Hepatocyte (in vitro differentiated cells): ENCODE measurements at regions not wholly inside any gene's neighbourhood (a gene's known extent, or its start where the extent isn't known, plus 50 kb on each side); places are given as distances from the start of the nearest gene placed in this dataset.

ENCODE experiments used
- DNase-seq: peaks from one replicate; pipeline ENCODE4 v3.0.0-alpha.2; 2016; ENCODE audit warnings: low spot score
- H2AFZ ChIP-seq: fragments of 200-600 bp; sonication (generic); 2 replicates; pipeline ENCODE4 v1.6.0; 2016; ENCODE audit warnings: antibody characterized with exemption, mild to moderate bottlenecking
- H3K27ac ChIP-seq: fragments of 200-600 bp; sonication (generic); 2 replicates; pipeline ENCODE4 v1.5.1; 2016; ENCODE audit warnings: mild to moderate bottlenecking
- H3K27me3 ChIP-seq: fragments of 200-600 bp; sonication (generic); 2 replicates; pipeline ENCODE4 v1.6.1; 2016
- H3K36me3 ChIP-seq: fragments of 200-600 bp; sonication (generic); replicated peaks from 2 replicates; pipeline ENCODE4 v1.5.1; 2016; ENCODE audit warnings: low read depth; ENCODE audit not compliant: insufficient read depth
- H3K4me1 ChIP-seq: fragments of 200-600 bp; sonication (generic); 2 replicates; pipeline ENCODE4 v1.5.1; 2016; ENCODE audit warnings: mild to moderate bottlenecking, moderate library complexity; ENCODE audit not compliant: insufficient read depth
- H3K4me2 ChIP-seq: fragments of 200-600 bp; sonication (generic); 2 replicates; pipeline ENCODE4 v1.6.0; 2016
- H3K4me3 ChIP-seq: fragments of 200-600 bp; sonication (generic); 2 replicates; pipeline ENCODE4 v1.5.1; 2016; ENCODE audit warnings: mild to moderate bottlenecking
- H3K79me2 ChIP-seq: fragments of 200-600 bp; sonication (generic); 2 replicates; pipeline ENCODE4 v1.6.0; 2017; ENCODE audit warnings: mild to moderate bottlenecking
- H3K9me2 ChIP-seq: fragments of 200-600 bp; sonication (generic); replicated peaks from 2 replicates; pipeline ENCODE4 v1.6.0; 2017; ENCODE audit warnings: mild to moderate bottlenecking; ENCODE audit not compliant: insufficient read depth
- H3K9me3 ChIP-seq: fragments of 200-600 bp; sonication (generic); 2 replicates; pipeline ENCODE4 v1.5.1; 2016; ENCODE audit warnings: low read depth, mild to moderate bottlenecking
- H4K20me1 ChIP-seq: fragments of 200-600 bp; sonication (generic); 2 replicates; pipeline ENCODE4 v1.6.0; 2016; ENCODE audit warnings: mild to moderate bottlenecking; ENCODE audit not compliant: insufficient read depth, poor library complexity, severe bottlenecking
- CTCF ChIP-seq: fragments of 200-600 bp; sonication (generic); IDR thresholded peaks from 2 replicates; pipeline ENCODE4 v1.5.1; 2016; ENCODE audit warnings: antibody characterized with exemption, mild to moderate bottlenecking; ENCODE audit not compliant: poor library complexity
- EZH2 ChIP-seq: fragments of 200-600 bp; sonication (generic); IDR thresholded peaks from 2 replicates; pipeline ENCODE4 v1.6.1; 2016; ENCODE audit warnings: antibody characterized with exemption, mild to moderate bottlenecking, borderline replicate concordance
- EZH2phosphoT487 ChIP-seq: fragments of 200-600 bp; sonication (generic); IDR thresholded peaks from one replicate; pipeline ENCODE4 v1.6.1; 2018; ENCODE audit warnings: antibody characterized with exemption, mild to moderate bottlenecking, low read depth, moderate library complexity; ENCODE audit not compliant: unreplicated experiment, severe bottlenecking
- WGBS: methylation state at CpG from one replicate; pipeline ENCODE4 v1.1.6; 2016; ENCODE audit warnings: low lambda C conversion rate; ENCODE audit errors: missing lambda C conversion rate; 5-methylcytosine and 5-hydroxymethylcytosine counted together

GRCh38 chr6:144847916-144848315, 562.8 kb downstream of the UTRN start:
- no peak for DNase-seq
- Histone ChIP-seq H4K20me1 (no peaks in the 10 kb centered on the region), H3K36me3 (no peaks in the 10 kb centered on the region), H3K4me2 (no peak overlapping the region), H3K79me2 (no peaks in the 10 kb centered on the region), H3K9me3 (no peaks in the 10 kb centered on the region), H3K27ac (no peak overlapping the region), H3K4me3 (no peak overlapping the region), H3K4me1 (no peaks in the 10 kb centered on the region), H2AFZ (no peak overlapping the region), H3K9me2 (no peaks in the 10 kb centered on the region), H3K27me3 (no peaks in the 10 kb centered on the region)
- TF ChIP-seq EZH2 (no peak), EZH2phosphoT487 (no peak), CTCF (no peak)
- 86% methylated on average over 2 of the region's 2 CpGs for WGBS

GRCh38 chr6:144849920-144850319, 564.8 kb downstream of the UTRN start:
- Histone ChIP-seq H3K36me3 (no peaks in the 10 kb centered on the region), H3K79me2 (no peaks in the 10 kb centered on the region), H3K27ac (no peak overlapping the region), H2AFZ (no peak overlapping the region), H3K4me1 (no peaks in the 10 kb centered on the region), H3K9me2 (no peaks in the 10 kb centered on the region), H3K27me3 (no peaks in the 10 kb centered on the region), H3K4me2 (no peak overlapping the region), H3K4me3 (no peak overlapping the region), H3K9me3 (no peaks in the 10 kb centered on the region), H4K20me1 (no peaks in the 10 kb centered on the region)
- 91% methylated on average over 2 of the region's 2 CpGs for WGBS
- TF ChIP-seq EZH2phosphoT487: no peak
- TF ChIP-seq CTCF: no peak
- no peak for TF ChIP-seq EZH2
- no peak for DNase-seq

DNA sequence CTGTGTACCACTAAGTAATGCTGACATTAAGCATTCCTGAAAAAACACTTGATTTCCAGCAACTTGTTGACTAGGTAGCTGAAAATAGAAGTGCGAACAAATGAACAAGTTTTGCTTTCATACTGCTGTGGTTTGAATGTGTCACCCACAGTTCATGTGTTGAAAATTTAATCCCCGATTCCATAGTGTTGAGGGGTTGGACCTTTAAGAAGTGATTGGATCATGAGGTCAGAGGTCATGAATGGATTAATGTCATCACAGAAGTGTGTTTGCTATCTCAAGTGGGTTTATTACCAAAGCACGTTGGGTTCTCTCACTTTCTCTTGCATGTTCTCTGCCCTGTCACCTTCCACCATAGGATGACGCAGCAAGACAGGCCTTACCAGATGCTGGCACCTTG, 568.5 kb downstream of the UTRN start:
- no peaks in the 10 kb centered on the region for H3K27me3 ChIP-seq
- H2AFZ ChIP-seq: no peak overlapping the region
- H3K4me3 ChIP-seq: no peak overlapping the region
- no peak for TF ChIP-seq EZH2phosphoT487
- TF ChIP-seq EZH2: no peak
- TF ChIP-seq CTCF: no peak
- no peaks in the 10 kb centered on the region for H3K79me2 ChIP-seq
- H3K9me2 ChIP-seq: no peaks in the 10 kb centered on the region
- H3K9me3 ChIP-seq: no peaks in the 10 kb centered on the region
- no peaks in the 10 kb centered on the region for H3K36me3 ChIP-seq
- no peaks in the 10 kb centered on the region for H3K4me1 ChIP-seq
- H3K27ac ChIP-seq: no peak overlapping the region
- no peak for DNase-seq
- H4K20me1 ChIP-seq: no peaks in the 10 kb centered on the region
- WGBS: 84% methylated on average over 4 of the region's 4 CpGs
- no peak overlapping the region for H3K4me2 ChIP-seq

DNA sequence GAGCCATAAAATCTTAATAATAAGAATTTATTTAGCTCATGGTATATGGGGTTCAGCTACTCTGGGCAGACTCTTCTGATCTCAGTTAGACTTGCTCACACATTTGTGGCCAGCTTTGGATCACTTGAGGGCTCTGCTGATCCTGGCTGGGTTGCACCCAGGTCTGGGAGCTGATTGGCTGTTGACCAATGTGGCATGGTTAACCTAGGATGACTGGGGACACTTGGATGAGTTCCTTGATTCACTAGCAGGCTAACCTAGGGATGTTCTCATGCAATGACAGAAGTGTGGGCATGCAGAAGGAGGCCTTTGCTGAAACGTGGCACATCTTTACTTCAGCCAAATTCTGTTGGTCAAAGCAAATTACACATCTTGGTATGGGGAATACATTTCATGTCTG, 569.5 kb downstream of the UTRN start:
- 77% methylated on average over 1 of the region's 1 CpG for WGBS
- no peaks in the 10 kb centered on the region for H3K36me3 ChIP-seq
- no peak overlapping the region for H2AFZ ChIP-seq
- H3K4me2 ChIP-seq: no peak overlapping the region
- H3K4me3 ChIP-seq: no peak overlapping the region
- no peak for DNase-seq
- no peaks in the 10 kb centered on the region for H3K9me2 ChIP-seq
- no peaks in the 10 kb centered on the region for H3K9me3 ChIP-seq
- H3K27ac ChIP-seq: no peak overlapping the region
- no peaks in the 10 kb centered on the region for H3K79me2 ChIP-seq
- H4K20me1 ChIP-seq: no peaks in the 10 kb centered on the region
- no peaks in the 10 kb centered on the region for H3K4me1 ChIP-seq
- H3K27me3 ChIP-seq: no peaks in the 10 kb centered on the region
- TF ChIP-seq EZH2 (no peak), CTCF (no peak), EZH2phosphoT487 (no peak)
